K562 (cell line): ENCODE measurements at regions not wholly inside any gene's neighbourhood (a gene's known extent, or its start where the extent isn't known, plus 50 kb on each side); places are given as distances from the start of the nearest gene placed in this dataset.

Experiments used
- BHLHE40 ChIP-seq: IDR thresholded peaks from 2 replicates; pipeline ENCODE4 v1.6.1; 2011; ENCODE audit warnings: low read length, improper control_type of control experiment
- COPS2 ChIP-seq: fragments of 450-650 bp; conservative IDR thresholded peaks from 2 replicates; pipeline ENCODE4 v1.6.1; 2016; ENCODE audit warnings: mild to moderate bottlenecking, moderate library complexity
- EP400 ChIP-seq: fragments of 450-650 bp; IDR thresholded peaks from 2 replicates; pipeline ENCODE4 v1.6.1; 2017; ENCODE audit warnings: antibody characterized with exemption, mild to moderate bottlenecking, moderate library complexity
- HDAC1 ChIP-seq, 2 experiments: fragments of 450-650 bp; IDR thresholded peaks; 2 replicates each; pipeline ENCODE4 v1.6.1; 2016 to 2017; ENCODE audit warnings: inconsistent platforms in 1 of 2, mild to moderate bottlenecking in 1 of 2, moderate library complexity in 1 of 2
- MIER1 ChIP-seq: fragments of 450-650 bp; IDR thresholded peaks from 2 replicates; pipeline ENCODE4 v1.6.1; 2016; ENCODE audit warnings: antibody characterized with exemption, mild to moderate bottlenecking, low read depth
- SIX5 ChIP-seq, 2 experiments: IDR thresholded peaks; 2 replicates each; pipeline ENCODE4 v1.6.1; 2011; ENCODE audit warnings: low read length in 2 of 2, borderline replicate concordance in 1 of 2, low read depth in 1 of 2, mild to moderate bottlenecking in 1 of 2, moderate library complexity in 1 of 2; ENCODE audit not compliant: insufficient read depth in 1 of 2
- ZNF165 ChIP-seq: fragments of 250-450 bp; sonication (Bioruptor Pico); IDR thresholded peaks from 2 replicates; pipeline ENCODE4 v1.4.0; 2020; ENCODE audit warnings: borderline replicate concordance
- ZNF316 ChIP-seq: fragments of 450-650 bp; IDR thresholded peaks from 2 replicates; pipeline ENCODE4 v1.6.1; 2016
- ZSCAN29 ChIP-seq: fragments of 450-650 bp; IDR thresholded peaks from 2 replicates; pipeline ENCODE4 v1.6.1; 2017
- TF ChIP-seq, protein P1 (sequence below), 2 experiments: fragments of 450-650 bp in 1 of 2; sonication (generic) in 1 of 2; formaldehyde crosslinking in 1 of 2; IDR thresholded peaks in 1 of 2; conservative IDR thresholded peaks in 1 of 2; 2 replicates each; pipeline versions ENCODE4 v1.6.1 to v1.8.1; 2016 to 2023; ENCODE audit warnings: mild to moderate bottlenecking in 2 of 2, moderate library complexity in 2 of 2, inconsistent platforms in 1 of 2, missing genetic modification reagents in 1 of 2
- TF ChIP-seq, protein P2 (sequence below): fragments of 450-650 bp; formaldehyde crosslinking; IDR thresholded peaks from 2 replicates; pipeline ENCODE4 v1.4.0; 2020; ENCODE audit warnings: mild to moderate bottlenecking, mixed read lengths

DNA sequence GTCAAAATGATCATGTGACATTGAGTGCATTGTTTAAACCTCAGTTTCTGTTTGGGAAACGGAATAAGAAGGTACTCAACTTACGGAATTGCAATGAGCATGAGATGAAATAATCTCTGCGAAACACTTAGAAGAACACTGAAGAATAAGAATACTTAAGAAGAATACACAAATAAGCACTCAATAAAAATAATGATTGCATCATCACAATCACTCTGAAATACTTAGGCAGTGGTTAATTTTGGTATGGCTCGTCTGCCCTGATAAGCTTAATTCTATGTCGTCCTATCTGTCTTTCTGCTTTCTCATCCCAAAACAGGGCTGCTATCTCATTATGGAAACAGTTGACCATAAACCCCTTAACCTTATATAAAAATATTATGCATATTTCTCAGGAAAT is 823.6 kb downstream of the DIAPH3 start (continued):
- TF ChIP-seq, protein P1, sequence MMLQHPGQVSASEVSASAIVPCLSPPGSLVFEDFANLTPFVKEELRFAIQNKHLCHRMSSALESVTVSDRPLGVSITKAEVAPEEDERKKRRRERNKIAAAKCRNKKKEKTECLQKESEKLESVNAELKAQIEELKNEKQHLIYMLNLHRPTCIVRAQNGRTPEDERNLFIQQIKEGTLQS (IDR thresholded peaks at IDR 0.05), result peak; percentile 40; the same call in 1 of the 2 replicates
- TF ChIP-seq, protein P1 (CRISPR knock-in tag; conservative IDR thresholded peaks at IDR 0.05), result no peak
- TF ChIP-seq ZSCAN29 (no peak), ZNF316 (no peak), HDAC1 (IDR thresholded peaks at IDR 0.05) (no peak), COPS2 (no peak), BHLHE40 (no peak), EP400 (no peak), SIX5 (IDR thresholded peaks at IDR 0.05; ENCODE audit: borderline replicate concordance in 1 of 2, insufficient read depth in 1 of 2, low read depth in 1 of 2, low read length in 2 of 2) (no peak), ZNF165 (CRISPR knock-in tag) (no peak), MIER1 (no peak)
- TF ChIP-seq, protein P2, sequence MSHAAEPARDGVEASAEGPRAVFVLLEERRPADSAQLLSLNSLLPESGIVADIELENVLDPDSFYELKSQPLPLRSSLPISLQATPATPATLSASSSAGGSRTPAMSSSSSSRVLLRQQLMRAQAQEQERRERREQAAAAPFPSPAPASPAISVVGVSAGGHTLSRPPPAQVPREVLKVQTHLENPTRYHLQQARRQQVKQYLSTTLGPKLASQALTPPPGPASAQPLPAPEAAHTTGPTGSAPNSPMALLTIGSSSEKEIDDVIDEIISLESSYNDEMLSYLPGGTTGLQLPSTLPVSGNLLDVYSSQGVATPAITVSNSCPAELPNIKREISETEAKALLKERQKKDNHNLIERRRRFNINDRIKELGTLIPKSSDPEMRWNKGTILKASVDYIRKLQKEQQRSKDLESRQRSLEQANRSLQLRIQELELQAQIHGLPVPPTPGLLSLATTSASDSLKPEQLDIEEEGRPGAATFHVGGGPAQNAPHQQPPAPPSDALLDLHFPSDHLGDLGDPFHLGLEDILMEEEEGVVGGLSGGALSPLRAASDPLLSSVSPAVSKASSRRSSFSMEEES (CRISPR knock-in tag), result 0 out of 2 replicates have a peak, but pooled peaks have one; percentile 16
